SK-N-MC (cell line): ENCODE measurements at regions not wholly inside any gene's neighbourhood (a gene's known extent, or its start where the extent isn't known, plus 50 kb on each side); places are given as distances from the start of the nearest gene placed in this dataset.

Experiments used
- DNase-seq: peaks from one replicate; pipeline ENCODE4 v3.0.0-alpha.2; 2011; ENCODE audit warnings: low read depth, low spot score
- H3K27ac ChIP-seq: fragments of 200-600 bp; sonication (generic); 2 replicates; pipeline ENCODE4 v1.5.1; 2016; ENCODE audit warnings: mixed run types
- H3K36me3 ChIP-seq: fragments of 200-600 bp; sonication (generic); 2 replicates; pipeline ENCODE4 v1.6.1; 2017; ENCODE audit warnings: antibody characterized with exemption, low read length, mixed read lengths; ENCODE audit not compliant: insufficient read depth
- H3K4me3 ChIP-seq: fragments of 200-600 bp; sonication (generic); 2 replicates; pipeline ENCODE4 v1.5.1; 2016
- H3K9ac ChIP-seq: fragments of 200-600 bp; sonication (generic); 2 replicates; pipeline ENCODE4 v1.8.0; 2017; ENCODE audit warnings: mixed run types, mixed read lengths; ENCODE audit not compliant: insufficient read length
- H3K9me3 ChIP-seq: fragments of 200-600 bp; sonication (generic); 2 replicates; pipeline ENCODE4 v1.6.1; 2017; ENCODE audit warnings: low read depth, mild to moderate bottlenecking, antibody characterized with exemption, low read length, moderate library complexity, mixed read lengths
- EZH2 ChIP-seq: fragments of 200-600 bp; sonication (generic); IDR thresholded peaks from one replicate; pipeline ENCODE4 v1.6.1; 2017; ENCODE audit warnings: antibody characterized with exemption
- FOXP2 ChIP-seq: optimal IDR thresholded peaks from 2 replicates; pipeline ENCODE3; 2011; ENCODE audit warnings: mild to moderate bottlenecking, moderate library complexity; ENCODE audit not compliant: insufficient read depth; ENCODE audit errors: extremely low read length, control extremely low read depth
- POLR2AphosphoS5 ChIP-seq: IDR thresholded peaks from 2 replicates; pipeline ENCODE4 v1.6.1; 2012; ENCODE audit warnings: mild to moderate bottlenecking, low read depth, low read length, borderline replicate concordance

GRCh38 chr12:13628067-13628466 is 353.3 kb downstream of the GRIN2B start:
- H3K9ac ChIP-seq: no peak overlapping the region

GRCh38 chr12:13627536-13627935 is 353.9 kb downstream of the GRIN2B start:
- DNase-seq: no peak
- no peak for TF ChIP-seq POLR2AphosphoS5
- no peak for TF ChIP-seq EZH2
- TF ChIP-seq FOXP2: no peak

More at GRCh38 chr12:13628067-13628466, 353.3 kb downstream of the GRIN2B start:
- Histone ChIP-seq H3K27ac (no peak overlapping the region), H3K4me3 (no peak overlapping the region), H3K9me3 (no peaks in the 10 kb centered on the region), H3K36me3 (no peaks in the 10 kb centered on the region)
- DNase-seq: no peak
- TF ChIP-seq FOXP2 (no peak), EZH2 (no peak), POLR2AphosphoS5 (no peak)

GRCh38 chr12:13613297-13613696 is 368.1 kb downstream of the GRIN2B start:
- Histone ChIP-seq H3K9ac (no peak overlapping the region), H3K9me3 (no peaks in the 10 kb centered on the region), H3K27ac (no peak overlapping the region), H3K36me3 (no peaks in the 10 kb centered on the region), H3K4me3 (no peak overlapping the region)
- no peak for DNase-seq
- TF ChIP-seq POLR2AphosphoS5: no peak
- TF ChIP-seq FOXP2: no peak

More at GRCh38 chr12:13627536-13627935, 353.9 kb downstream of the GRIN2B start:
- H3K27ac ChIP-seq: no peak overlapping the region
- no peaks in the 10 kb centered on the region for H3K36me3 ChIP-seq
- no peaks in the 10 kb centered on the region for H3K9me3 ChIP-seq
- no peak overlapping the region for H3K9ac ChIP-seq
- H3K4me3 ChIP-seq: no peak overlapping the region

GRCh38 chr12:13609894-13610679 is 371.3 kb downstream of the GRIN2B start:
- Histone ChIP-seq H3K36me3 (no peaks in the 10 kb centered on the region), H3K9me3 (no peaks in the 10 kb centered on the region), H3K9ac (no peak overlapping the region), H3K4me3 (no peak overlapping the region), H3K27ac (no peak overlapping the region)
- TF ChIP-seq FOXP2: no peak
- TF ChIP-seq POLR2AphosphoS5: no peak
- no peak for TF ChIP-seq EZH2
- DNase-seq: no peak

- Histone ChIP-seq H3K4me3 (no peak overlapping the region), H3K9ac (no peak overlapping the region), H3K36me3 (no peaks in the 10 kb centered on the region), H3K27ac (no peak overlapping the region), H3K9me3 (no peaks in the 10 kb centered on the region)
- no peak for TF ChIP-seq POLR2AphosphoS5
- no peak for TF ChIP-seq EZH2
- no peak for TF ChIP-seq FOXP2
- no peak for DNase-seq
Measured at GRCh38 chr12:13606290-13606689, 375.1 kb downstream of the GRIN2B start.

GRCh38 chr12:13603953-13604352 is 377.4 kb downstream of the GRIN2B start:
- TF ChIP-seq EZH2 (no peak), POLR2AphosphoS5 (no peak), FOXP2 (no peak)

GRCh38 chr12:13602172-13602571 is 379.2 kb downstream of the GRIN2B start:
- no peak overlapping the region for H3K9ac ChIP-seq
- DNase-seq: no peak
- H3K9me3 ChIP-seq: no peaks in the 10 kb centered on the region
- H3K4me3 ChIP-seq: no peak overlapping the region
- no peaks in the 10 kb centered on the region for H3K36me3 ChIP-seq
- H3K27ac ChIP-seq: no peak overlapping the region
- TF ChIP-seq EZH2: no peak
- no peak for TF ChIP-seq POLR2AphosphoS5
- TF ChIP-seq FOXP2: no peak

More at GRCh38 chr12:13603953-13604352, 377.4 kb downstream of the GRIN2B start:
- no peak overlapping the region for H3K27ac ChIP-seq
- no peaks in the 10 kb centered on the region for H3K36me3 ChIP-seq
- DNase-seq: no peak
- no peaks in the 10 kb centered on the region for H3K9me3 ChIP-seq
- no peak overlapping the region for H3K9ac ChIP-seq
- no peak overlapping the region for H3K4me3 ChIP-seq

- TF ChIP-seq FOXP2 (no peak), POLR2AphosphoS5 (no peak)
- DNase-seq: no peak
- H3K27ac ChIP-seq: no peak overlapping the region
- H3K9ac ChIP-seq: no peak overlapping the region
- no peak overlapping the region for H3K4me3 ChIP-seq
- no peaks in the 10 kb centered on the region for H3K36me3 ChIP-seq
- no peaks in the 10 kb centered on the region for H3K9me3 ChIP-seq
Measured at GRCh38 chr12:13599176-13599575, 382.2 kb downstream of the GRIN2B start.
